ENCODE measurements at regions not wholly inside any gene's neighbourhood (a gene's known extent, or its start where the extent isn't known, plus 50 kb on each side); places are given as distances from the start of the nearest gene placed in this dataset.

DNA sequence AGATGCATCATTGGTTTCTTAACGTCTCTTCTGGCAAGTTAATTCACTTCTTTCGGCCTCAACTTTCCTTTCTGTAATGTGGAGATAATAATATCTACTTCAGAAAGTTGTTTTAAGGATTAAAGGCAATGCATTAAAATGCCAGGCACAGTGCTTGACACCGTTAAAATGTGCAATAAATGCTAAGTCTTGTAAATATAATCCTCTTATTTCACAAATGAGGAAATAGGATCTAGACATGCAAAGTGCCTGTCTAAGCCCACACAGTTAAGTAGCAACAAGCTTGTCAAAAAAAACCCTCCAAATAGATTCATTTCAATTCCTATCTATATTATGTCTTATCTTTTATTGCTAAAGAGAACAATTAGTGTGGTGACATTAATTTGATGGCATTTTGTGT lies 86.4 kb upstream of the TSC22D1 start:
- H3K9me3 Mint-ChIP-seq (ENCODE audit: unreplicated experiment): peaks cover 2% of the 10 kb centered on the region
- FAIRE-seq: no peak
- H3K4me3 ChIP-seq (ENCODE audit: insufficient read depth, low read depth, low read length): no peak overlapping the region
- H3K9ac ChIP-seq (ENCODE audit: low read length): no peak overlapping the region
- TF ChIP-seq CTCF (IDR thresholded peaks at IDR 0.05; ENCODE audit: insufficient read depth, low read depth, low read length) (no peak), EZH2 (IDR thresholded peaks at IDR 0.05; ENCODE audit: insufficient read depth, low read length) (no peak)
- no peaks in the 10 kb centered on the region for H3K27me3 ChIP-seq (ENCODE audit: insufficient read depth, low read length)
- no peaks in the 10 kb centered on the region for H4K20me1 ChIP-seq (ENCODE audit: insufficient read depth, low read length)
- H3K27me3 Mint-ChIP-seq (ENCODE audit: low read depth, unreplicated experiment): peaks cover 2% of the 10 kb centered on the region
- H3K4me3 Mint-ChIP-seq (ENCODE audit: unreplicated experiment): no peak overlapping the region
- no peaks in the 10 kb centered on the region for H3K36me3 ChIP-seq (ENCODE audit: insufficient read depth, low read length)
- DNase-seq (ENCODE audit: low read depth): no peak
- H3K9me3 ChIP-seq (ENCODE audit: insufficient read depth, low read depth, low read length): no peaks in the 10 kb centered on the region
- peaks cover 10% of the 10 kb centered on the region for H3K4me1 ChIP-seq (ENCODE audit: insufficient read depth, low read length)
- no peak overlapping the region for H3K27ac Mint-ChIP-seq (ENCODE audit: unreplicated experiment)
- no peaks in the 10 kb centered on the region for H3K36me3 Mint-ChIP-seq (ENCODE audit: low read depth, unreplicated experiment)
- peaks cover 17% of the 10 kb centered on the region for H3K4me1 Mint-ChIP-seq (ENCODE audit: low read depth, unreplicated experiment)
- H3K79me2 ChIP-seq (ENCODE audit: insufficient read depth, low read length): no peaks in the 10 kb centered on the region
- no peak overlapping the region for H3K4me2 ChIP-seq (ENCODE audit: low read length)
- no peak overlapping the region for H2AFZ ChIP-seq (ENCODE audit: low read depth, low read length)
- no peak overlapping the region for H3K27ac ChIP-seq (ENCODE audit: low read depth, low read length)

GRCh38 chr13:44661936-44662335 lies 85.8 kb upstream of the TSC22D1 start:
- Mint-ChIP-seq H3K4me1 (ENCODE audit: low read depth, unreplicated experiment) (peaks cover 15% of the 10 kb centered on the region), H3K27ac (ENCODE audit: unreplicated experiment) (no peak overlapping the region), H3K4me3 (ENCODE audit: unreplicated experiment) (no peak overlapping the region), H3K36me3 (ENCODE audit: low read depth, unreplicated experiment) (no peaks in the 10 kb centered on the region), H3K9me3 (ENCODE audit: unreplicated experiment) (peaks cover 2% of the 10 kb centered on the region), H3K27me3 (ENCODE audit: low read depth, unreplicated experiment) (peaks cover 2% of the 10 kb centered on the region)
- H3K4me3 ChIP-seq (ENCODE audit: insufficient read depth, low read depth, low read length): no peak overlapping the region
- FAIRE-seq: no peak
- no peaks in the 10 kb centered on the region for H4K20me1 ChIP-seq (ENCODE audit: insufficient read depth, low read length)
- peaks cover 4% of the 10 kb centered on the region for H3K4me1 ChIP-seq (ENCODE audit: insufficient read depth, low read length)
- no peaks in the 10 kb centered on the region for H3K79me2 ChIP-seq (ENCODE audit: insufficient read depth, low read length)
- no peak for DNase-seq (ENCODE audit: low read depth)
- H3K27ac ChIP-seq (ENCODE audit: low read depth, low read length): no peak overlapping the region
- no peak for TF ChIP-seq EZH2 (IDR thresholded peaks at IDR 0.05; ENCODE audit: insufficient read depth, low read length)
- TF ChIP-seq CTCF (IDR thresholded peaks at IDR 0.05; ENCODE audit: insufficient read depth, low read depth, low read length): no peak
- H2AFZ ChIP-seq (ENCODE audit: low read depth, low read length): no peak overlapping the region
- H3K27me3 ChIP-seq (ENCODE audit: insufficient read depth, low read length): no peaks in the 10 kb centered on the region
- H3K9ac ChIP-seq (ENCODE audit: low read length): no peak overlapping the region
- no peaks in the 10 kb centered on the region for H3K9me3 ChIP-seq (ENCODE audit: insufficient read depth, low read depth, low read length)
- H3K4me2 ChIP-seq (ENCODE audit: low read length): no peak overlapping the region
- no peaks in the 10 kb centered on the region for H3K36me3 ChIP-seq (ENCODE audit: insufficient read depth, low read length)

DNA sequence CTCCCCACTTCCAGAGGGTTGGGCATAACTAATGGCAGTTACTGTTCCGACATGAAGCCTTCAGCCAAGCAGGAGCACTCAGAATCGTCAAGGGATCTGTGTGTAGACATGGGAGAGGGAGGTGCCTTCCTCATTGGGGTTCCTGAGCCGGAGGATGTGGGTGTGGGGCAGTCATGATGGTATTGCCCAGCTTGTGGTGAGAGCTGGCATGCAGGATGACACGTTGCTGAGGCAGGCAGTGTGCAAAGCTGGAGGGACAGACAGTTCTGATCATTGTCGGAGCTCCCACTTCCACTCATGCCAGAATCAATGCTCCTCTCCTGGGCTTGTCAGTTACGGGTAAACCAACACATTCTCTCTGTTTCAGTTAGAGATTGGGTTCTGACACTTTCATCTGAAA lies 83.9 kb upstream of the TSC22D1 start:
- no peak overlapping the region for H3K27ac ChIP-seq (ENCODE audit: low read depth, low read length)
- no peak overlapping the region for H3K4me3 ChIP-seq (ENCODE audit: insufficient read depth, low read depth, low read length)
- no peaks in the 10 kb centered on the region for H3K9me3 ChIP-seq (ENCODE audit: insufficient read depth, low read depth, low read length)
- Mint-ChIP-seq H3K9me3 (ENCODE audit: unreplicated experiment) (peaks cover 2% of the 10 kb centered on the region), H3K27ac (ENCODE audit: unreplicated experiment) (no peak overlapping the region), H3K4me1 (ENCODE audit: low read depth, unreplicated experiment) (peaks cover 16% of the 10 kb centered on the region), H3K36me3 (ENCODE audit: low read depth, unreplicated experiment) (no peaks in the 10 kb centered on the region), H3K4me3 (ENCODE audit: unreplicated experiment) (no peak overlapping the region), H3K27me3 (ENCODE audit: low read depth, unreplicated experiment) (peaks cover 2% of the 10 kb centered on the region)
- H3K27me3 ChIP-seq (ENCODE audit: insufficient read depth, low read length): no peaks in the 10 kb centered on the region
- DNase-seq (ENCODE audit: low read depth): no peak
- no peaks in the 10 kb centered on the region for H3K36me3 ChIP-seq (ENCODE audit: insufficient read depth, low read length)
- H2AFZ ChIP-seq (ENCODE audit: low read depth, low read length): no peak overlapping the region
- FAIRE-seq: no peak
- no peaks in the 10 kb centered on the region for H3K79me2 ChIP-seq (ENCODE audit: insufficient read depth, low read length)
- no peak overlapping the region for H3K9ac ChIP-seq (ENCODE audit: low read length)
- no peaks in the 10 kb centered on the region for H3K4me1 ChIP-seq (ENCODE audit: insufficient read depth, low read length)
- no peak for TF ChIP-seq CTCF (IDR thresholded peaks at IDR 0.05; ENCODE audit: insufficient read depth, low read depth, low read length)
- no peak for TF ChIP-seq EZH2 (IDR thresholded peaks at IDR 0.05; ENCODE audit: insufficient read depth, low read length)
- H4K20me1 ChIP-seq (ENCODE audit: insufficient read depth, low read length): no peaks in the 10 kb centered on the region
- no peak overlapping the region for H3K4me2 ChIP-seq (ENCODE audit: low read length)
